8988T (cell line): ENCODE measurements at regions not wholly inside any gene's neighbourhood (a gene's known extent, or its start where the extent isn't known, plus 50 kb on each side); places are given as distances from the start of the nearest gene placed in this dataset.

Source experiments
- DNase-seq: peaks from one replicate; pipeline ENCODE4 v3.0.0; 2011

GRCh38 chr1:38536089-38536488 lies 323.5 kb downstream of the RRAGC start:
- no peak for DNase-seq

DNA sequence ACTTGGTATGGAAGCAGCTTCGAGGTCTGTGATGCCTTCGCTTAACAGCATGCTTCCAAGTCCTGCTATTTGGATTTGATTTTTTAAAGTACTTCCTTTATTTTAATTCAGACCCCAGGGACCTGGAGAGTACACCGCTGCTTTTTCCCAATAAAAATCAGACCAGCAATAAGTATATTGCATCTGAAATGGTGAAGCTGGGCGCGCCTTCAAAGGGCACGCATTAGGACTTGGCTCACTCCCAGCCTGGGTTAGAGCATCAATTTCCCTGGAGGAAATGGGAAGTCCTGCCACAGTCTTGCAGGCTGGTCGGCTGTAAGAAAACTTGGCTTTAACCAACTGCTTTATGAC lies 325.1 kb downstream of the RRAGC start:
- DNase-seq: no peak

DNA sequence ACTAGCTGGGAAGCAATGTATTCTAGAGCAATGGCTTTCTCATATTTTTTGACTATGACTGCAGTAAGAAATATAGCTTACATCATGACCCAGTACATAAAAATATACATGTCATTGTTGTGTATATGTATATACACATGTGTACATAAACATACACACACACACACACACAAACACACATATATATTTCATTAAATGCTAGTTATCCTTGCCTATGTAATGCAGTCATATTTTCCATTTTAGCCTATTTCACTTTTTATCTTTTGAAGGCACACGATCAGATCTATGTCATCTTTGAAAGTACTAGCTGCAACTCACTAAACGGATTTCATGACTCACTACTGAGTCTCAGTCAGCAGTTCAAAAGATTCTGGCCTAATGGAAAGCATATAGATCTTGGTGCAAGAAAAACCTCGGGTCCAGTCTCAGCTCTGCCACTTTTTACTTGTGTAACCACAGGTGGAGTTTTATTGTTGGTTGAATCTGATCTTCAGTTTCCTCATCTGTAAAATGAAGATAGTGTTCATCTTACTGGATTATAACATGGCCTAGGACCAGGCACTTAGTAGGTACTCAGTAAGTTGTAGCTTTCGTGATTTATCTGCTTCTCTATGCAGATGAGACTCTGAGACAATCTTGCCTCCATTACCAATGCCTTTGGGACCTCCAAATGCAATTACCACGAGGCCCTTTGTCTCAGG lies 325.6 kb downstream of the RRAGC start:
- DNase-seq: no peak

GRCh38 chr1:38530957-38531356 lies 328.6 kb downstream of the RRAGC start:
- no peak for DNase-seq

GRCh38 chr1:38529946-38530345 lies 329.6 kb downstream of the RRAGC start:
- DNase-seq: no peak

- no peak for DNase-seq
Measured at GRCh38 chr1:38529391-38529790, 330.2 kb downstream of the RRAGC start.

- DNase-seq: no peak
Measured at GRCh38 chr1:38528623-38529022, 330.9 kb downstream of the RRAGC start.

GRCh38 chr1:38527373-38527966 lies 332.1 kb downstream of the RRAGC start:
- no peak for DNase-seq

GRCh38 chr1:38526046-38526445 lies 333.5 kb downstream of the RRAGC start:
- no peak for DNase-seq

DNA sequence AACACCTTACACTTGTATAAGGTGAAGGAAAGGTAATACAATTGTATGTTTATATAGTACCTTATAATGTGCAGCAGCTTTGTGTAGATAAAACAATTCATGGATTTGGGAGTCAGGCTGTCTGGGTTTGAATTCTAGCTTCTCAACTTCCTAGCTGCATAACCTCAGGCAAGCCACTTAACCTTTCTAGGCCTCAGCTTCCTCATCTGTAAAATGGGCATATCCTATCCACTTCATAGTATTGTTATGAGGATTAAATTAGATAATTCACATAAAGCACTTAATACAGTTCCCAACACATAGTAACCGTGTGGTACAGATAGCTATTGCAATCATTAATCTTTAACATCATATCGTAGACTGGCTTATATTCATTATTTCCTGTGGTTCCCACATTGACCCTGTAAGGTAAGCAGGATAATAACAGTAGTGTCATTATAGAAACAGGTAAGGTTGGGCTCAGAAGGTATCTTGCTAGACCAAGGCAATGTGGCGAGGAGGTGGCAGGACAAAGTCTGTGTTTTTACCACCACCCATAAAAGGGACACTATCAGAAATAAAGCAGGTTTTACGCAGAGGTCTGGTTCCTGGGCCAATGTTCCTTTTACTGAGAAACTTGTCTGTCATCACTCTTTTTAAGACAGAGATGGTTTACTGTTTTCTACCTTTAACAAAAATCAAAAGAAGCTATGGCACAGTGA lies 334.1 kb downstream of the RRAGC start:
- no peak for DNase-seq

GRCh38 chr1:38524025-38524641 lies 335.4 kb downstream of the RRAGC start:
- DNase-seq: no peak

DNA sequence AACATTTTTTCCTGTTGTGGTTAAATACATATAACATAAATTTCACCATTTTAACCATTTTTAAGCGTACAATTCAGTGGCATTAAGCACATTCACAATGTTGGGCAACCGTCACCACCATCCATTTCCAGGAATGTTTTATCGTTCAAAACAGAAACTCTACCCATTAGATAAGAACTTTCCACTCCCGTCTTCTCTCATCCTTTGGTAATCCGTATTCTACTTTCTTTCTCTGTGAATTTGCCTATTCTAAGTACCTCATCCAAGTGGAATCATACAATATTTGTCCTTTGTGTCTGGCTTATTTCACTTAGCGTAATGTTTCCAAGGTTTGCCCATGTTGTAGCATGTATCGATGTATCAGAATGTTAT lies 336.0 kb downstream of the RRAGC start:
- DNase-seq: no peak

DNA sequence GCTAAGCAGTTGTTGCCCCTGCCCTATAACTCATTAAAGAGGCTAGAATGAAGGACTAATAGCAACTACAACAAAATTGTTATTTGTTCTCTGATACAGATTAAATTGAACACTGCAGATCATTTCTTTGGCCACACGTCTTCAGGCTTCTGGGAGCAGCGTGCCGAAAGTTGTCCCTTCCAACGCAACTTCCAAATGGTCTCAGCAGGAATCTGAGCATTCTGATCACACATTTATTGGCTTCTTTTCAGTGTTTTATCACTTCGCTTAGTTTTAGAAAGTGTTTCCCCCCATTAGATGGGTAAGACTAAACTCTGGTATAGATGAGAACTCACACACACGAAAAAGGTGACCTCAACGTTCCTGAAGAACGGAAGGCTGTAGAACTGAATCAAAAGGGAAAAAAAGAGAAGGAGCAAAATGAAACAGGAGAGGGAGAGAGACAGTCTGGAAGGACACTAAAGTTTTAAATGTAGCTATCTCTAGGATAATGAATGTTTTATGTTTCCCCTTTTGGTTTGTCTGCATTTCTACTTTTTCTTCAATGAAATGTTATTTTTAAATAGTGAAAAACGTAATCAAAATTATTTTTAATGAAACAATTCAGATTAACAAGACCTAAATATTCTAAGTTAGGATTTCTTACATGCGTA lies 336.5 kb downstream of the RRAGC start:
- DNase-seq: no peak

DNA sequence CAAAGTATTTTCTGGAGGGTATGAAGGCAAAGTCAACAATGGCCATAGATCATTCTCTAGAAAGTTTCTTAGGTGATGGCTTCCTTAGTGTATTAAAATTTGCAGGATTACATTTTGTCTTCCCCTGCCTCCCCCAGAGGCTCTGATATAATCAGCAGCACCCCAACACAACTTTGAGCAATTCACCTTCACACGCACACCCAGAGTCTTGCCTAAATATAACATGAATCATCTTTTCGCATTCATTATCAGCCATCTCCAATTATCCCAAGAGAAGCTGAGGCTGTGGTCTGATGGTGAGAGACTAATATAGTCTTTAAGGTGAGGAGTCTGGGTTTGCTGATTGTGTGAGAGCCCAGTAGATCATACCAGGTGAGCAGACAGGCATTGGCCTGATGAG lies 343.0 kb downstream of the RRAGC start:
- DNase-seq: no peak

GRCh38 chr1:38512789-38513188 lies 346.8 kb downstream of the RRAGC start:
- DNase-seq: no peak

GRCh38 chr1:38512024-38512767 lies 347.4 kb downstream of the RRAGC start:
- DNase-seq: no peak

DNA sequence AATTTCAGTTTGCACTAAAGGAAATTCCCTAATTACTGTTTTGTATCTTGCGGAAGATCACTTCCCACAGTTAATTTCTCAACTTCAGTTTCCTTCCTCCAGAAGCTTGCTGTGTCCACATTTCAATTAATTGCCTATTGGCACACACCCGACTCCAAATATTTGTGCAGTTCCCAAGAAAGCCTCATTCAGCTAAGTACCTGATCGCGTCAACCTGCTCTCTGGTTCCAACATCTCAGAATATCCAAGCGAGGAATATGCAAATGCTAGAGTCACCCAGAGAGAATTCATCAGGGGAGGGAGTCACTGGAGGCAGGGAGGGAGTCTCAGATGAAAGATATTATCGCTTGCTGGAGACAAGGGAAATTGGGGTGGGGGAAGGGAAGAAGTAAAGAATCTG lies 351.3 kb downstream of the RRAGC start:
- no peak for DNase-seq

- DNase-seq: no peak
Measured at GRCh38 chr1:38507563-38507962, 352.0 kb downstream of the RRAGC start.

DNA sequence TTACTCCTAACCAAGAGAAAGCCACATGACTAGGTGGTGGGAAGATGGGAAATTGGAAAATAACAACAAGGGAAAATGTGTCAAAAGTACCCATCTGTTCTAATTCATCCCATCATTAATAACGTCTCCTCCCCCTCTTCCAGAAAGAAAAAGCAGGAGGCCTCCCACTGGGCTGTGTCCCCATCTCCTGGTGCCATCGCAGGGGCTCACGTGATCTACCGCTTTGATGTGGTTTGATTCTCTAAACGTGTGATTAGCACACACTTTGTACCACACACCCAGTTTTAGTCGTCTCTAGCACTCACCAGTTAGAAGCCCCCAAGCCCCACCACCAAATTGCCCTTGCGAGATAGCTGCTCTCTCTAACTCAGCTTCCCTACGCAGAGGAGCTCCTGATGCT lies 353.6 kb downstream of the RRAGC start:
- DNase-seq: no peak

DNA sequence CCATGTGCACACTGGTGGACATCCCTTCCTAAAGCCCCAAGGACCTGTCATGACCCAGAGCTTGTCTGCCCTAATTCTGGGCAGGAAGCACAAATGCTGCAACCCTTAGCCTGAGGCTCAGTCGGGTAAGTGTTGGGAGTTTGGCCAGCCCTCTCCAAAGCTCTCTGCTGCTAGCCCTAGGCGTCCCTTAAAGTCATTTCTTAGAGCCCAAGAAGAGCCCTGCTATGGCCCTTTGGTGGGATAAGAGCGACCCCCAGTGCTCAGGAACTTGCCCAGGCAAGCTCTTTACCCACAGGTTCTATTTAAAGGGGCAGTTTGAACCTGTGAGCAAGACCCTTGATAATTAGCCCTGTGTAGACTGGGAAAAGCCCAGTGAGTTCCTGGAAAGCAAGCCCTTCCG lies 356.8 kb downstream of the RRAGC start:
- DNase-seq: no peak

DNA sequence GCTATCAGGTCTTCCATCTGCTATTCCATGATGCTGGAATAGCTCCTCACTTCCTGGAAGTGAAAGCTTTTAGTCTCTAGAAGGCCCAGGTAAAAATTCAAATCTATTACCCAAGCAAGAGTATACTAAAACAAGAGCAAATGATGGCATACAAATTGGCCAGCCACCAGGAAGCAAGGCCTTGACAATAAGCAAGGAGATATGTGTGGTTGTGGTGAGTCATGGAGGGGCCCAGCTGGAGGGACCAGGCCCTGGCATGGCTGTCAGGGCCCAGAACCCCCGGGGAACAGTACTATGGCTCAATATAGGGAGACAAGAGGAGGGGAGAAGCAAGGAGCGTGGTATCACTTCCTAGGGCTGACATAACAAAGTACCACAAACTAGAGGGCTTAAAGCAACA lies 358.7 kb downstream of the RRAGC start:
- no peak for DNase-seq

GRCh38 chr1:38500352-38500751 lies 359.2 kb downstream of the RRAGC start:
- DNase-seq: no peak

DNA sequence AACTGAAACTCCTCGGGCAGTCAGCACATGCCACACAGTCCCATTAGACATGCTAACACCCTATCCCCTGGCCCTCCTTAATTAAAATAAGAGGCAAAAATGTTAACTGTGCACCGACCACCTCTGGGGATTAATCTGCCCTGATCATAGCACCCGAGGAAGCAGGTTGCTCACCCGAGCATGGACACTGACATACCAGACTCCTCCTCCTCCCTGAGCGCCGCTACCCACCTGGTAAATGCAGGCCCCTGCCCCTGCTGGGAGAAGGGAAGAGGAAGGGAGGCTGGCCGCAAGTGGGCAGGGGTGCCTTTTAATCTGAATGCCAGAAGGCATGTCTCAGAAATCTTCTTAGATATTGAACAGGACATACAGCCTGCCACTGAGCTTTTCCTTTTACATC lies 360.9 kb downstream of the RRAGC start:
- DNase-seq: no peak
